ENCODE measurements at regions not wholly inside any gene's neighbourhood (a gene's known extent, or its start where the extent isn't known, plus 50 kb on each side); places are given as distances from the start of the nearest gene placed in this dataset.

DNA sequence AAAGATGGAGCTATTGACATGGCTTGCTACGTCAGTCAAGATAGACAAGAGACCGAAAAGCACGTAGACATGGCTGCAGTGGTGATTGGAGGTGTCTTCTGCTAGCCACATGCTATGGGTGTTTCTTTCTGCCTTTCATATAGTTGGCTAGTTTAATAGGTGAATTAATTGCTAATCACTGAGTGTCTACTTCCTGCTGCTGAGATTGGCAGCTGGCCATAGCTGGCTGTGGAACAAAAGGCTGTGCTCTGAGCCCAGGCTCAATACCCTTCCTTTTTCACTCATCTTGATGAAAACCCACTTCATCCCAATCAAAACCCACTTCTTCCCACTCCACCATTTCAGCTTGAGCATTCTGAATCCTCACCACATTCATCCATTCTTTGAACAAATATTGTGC, 221.4 kb upstream of the MAF start:
- DNase-seq (no peak), ATAC-seq (no peak)
- intact Hi-C loops (cut with DNase I), result no loop called here

DNA sequence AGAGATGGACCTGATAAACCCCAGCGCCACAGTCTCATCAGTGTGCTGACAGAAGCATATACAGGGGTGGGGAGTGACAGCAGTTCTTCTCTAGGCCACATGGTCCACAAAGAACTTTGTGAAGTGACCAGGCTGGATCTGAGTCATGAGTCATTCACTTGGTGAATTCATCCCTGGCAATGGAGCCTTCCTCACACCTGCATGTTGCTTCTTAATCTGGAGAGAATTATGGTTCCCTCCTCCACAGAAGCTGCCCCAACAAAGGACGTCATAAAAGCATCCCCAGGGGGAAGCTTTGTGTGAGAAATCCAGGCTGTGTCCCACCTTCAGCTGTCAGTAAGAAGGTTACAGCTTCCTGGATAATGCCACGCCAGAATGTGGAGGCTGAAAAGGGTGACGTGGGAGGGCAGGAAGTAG, 215.6 kb upstream of the MAF start:
- intact Hi-C loops (cut with DNase I), result no loop called here
- no peak for ATAC-seq

DNA sequence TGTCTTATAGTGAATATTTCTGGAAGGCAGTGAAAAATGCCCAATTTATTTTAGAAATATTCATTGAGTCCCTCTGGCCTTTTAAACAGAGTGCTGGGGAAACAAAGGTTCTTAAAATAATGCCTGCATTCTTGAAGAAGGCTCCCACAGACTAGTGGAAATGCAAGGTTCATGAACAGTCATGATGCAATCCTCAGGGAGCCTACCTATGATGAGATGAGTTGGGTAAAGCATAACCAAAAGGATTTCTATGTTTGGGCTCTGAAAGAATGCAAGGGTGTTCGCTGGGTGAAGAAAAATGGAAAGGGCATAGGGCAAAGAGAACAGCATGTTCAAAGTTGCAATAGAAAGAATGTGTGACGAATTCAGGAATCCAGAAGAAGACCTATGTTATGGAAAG, 214.5 kb upstream of the MAF start:
- intact Hi-C loops (cut with DNase I), result no loop called here
- no peak for DNase-seq
- no peak for ATAC-seq

More for the DNA sequence above, 215.6 kb upstream of the MAF start:
- no peak for DNase-seq

DNA sequence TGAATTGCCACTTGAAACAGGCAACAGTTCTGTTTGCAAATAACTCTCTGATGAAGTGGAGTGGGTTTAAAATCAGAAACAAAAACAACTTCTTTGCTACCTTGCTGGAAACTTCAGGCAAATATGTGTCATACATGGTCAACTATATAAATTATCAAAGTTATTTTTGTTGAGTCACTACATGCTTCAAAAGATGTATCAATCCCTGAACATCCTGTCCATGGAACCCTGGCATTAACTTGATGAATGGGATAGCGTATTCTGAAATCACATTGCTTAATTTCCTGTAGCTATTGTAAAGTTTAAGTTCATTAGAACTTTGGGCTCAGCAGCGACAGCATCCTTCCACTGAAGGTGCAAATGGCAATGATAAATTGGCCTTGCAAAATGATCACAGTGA, 213.6 kb upstream of the MAF start:
- DNase-seq (no peak), ATAC-seq (no peak)
- intact Hi-C loops (cut with DNase I), result no loop called here

DNA sequence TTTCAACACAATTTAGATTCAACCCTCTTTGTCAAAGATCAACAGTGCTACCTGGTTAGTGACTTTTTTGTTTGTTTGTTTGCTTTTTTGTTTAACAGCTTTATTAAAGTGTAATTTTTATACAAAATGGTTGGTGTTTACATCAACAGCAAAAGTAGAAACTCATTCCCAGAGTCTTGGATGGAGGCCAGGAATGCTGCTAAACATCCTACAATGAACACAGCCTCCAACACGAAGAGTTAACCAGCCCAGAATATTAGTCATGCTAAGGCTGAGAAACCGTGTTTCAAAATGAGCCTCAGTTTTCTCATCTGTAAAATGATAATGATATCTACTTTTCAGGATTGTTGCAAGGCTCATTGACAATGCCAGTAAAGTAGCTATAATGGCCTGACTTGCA, 211.0 kb upstream of the MAF start:
- intact Hi-C loops (cut with DNase I), result no loop called here
- no peak for DNase-seq
- no peak for ATAC-seq

DNA sequence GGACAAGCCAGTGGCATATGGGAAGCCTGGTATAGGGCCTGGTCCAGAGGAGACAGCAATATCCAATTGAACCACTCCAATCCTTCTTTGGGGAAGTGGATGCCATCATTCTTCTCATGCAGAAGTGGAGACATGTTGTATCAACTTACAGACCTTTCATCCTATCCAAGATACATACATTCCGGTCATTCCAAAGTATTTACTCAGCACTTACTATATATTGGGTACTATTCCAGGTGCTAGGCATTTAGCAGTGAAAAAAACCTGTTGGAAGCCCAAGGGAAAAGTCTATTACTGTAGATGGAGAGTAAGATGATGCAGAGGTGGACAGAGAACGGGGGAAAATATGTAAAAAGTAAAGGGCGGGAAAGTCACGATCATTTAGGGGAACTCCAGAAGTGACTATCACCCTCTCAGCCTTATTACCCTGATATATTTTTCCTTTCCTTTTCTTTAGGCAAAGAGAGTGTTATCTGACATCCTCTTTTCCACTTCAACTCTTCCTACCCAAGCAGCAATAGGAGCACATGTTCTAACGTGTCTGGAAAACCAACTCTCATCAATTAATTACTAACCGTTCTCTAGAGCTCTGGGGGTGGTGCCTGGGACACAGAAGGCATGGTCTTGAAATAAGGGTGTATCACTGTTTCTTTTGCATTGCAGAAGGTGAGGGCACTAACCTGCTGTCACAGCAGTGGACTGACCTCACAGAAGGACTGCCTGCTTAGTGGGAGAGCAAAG, 210.1 kb upstream of the MAF start:
- DNase-seq, result no peak
- intact Hi-C loops (cut with DNase I), result no loop called here
- no peak for ATAC-seq

DNA sequence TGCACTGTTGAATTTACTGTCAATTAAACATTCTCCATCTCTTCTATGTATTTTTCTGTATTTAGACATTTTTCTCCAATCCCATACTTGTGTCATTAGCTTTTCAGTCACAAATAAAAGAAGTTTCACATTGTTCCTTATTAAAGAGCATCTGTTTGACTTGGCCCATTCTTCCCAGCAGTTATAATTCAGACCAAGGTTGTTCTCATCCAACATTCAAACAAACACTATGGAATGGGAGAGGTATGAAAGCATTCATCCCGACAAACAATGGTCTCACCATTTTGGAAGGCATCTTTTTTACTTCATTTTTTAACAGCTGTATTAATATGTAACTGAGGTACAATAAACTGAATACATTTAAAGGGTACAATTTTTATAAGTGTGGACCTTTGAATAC, 208.8 kb upstream of the MAF start:
- DNase-seq (no peak), ATAC-seq (no peak)
- intact Hi-C loops (cut with DNase I), result loop anchor here in 1 of 2 donors (10.0 kb wide), 1 partner anchor 55 kb away; no protein-coding TSS in a partner anchor

DNA sequence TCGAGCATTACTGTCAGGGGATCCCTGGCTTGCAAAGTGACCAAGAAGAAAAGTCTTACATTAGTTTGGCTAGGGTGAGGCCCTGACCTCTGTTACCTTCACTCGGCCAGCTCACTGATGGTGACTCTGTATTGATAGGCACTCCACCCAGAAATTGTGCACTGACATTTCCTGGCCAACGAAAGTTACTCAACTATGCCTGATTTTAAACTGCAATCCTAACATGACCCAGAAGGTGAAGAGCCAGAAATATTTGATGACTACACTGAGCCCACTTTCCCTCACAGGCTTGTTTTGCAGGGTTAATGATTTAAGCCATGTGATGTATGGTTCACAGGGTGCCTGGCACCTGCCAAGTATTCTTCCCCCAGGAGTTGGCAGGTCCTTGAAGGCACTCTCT, 208.2 kb upstream of the MAF start:
- DNase-seq (no peak), ATAC-seq (no peak)
- intact Hi-C loops (cut with DNase I), result loop anchor here in 1 of 2 donors (10.0 kb wide), 1 partner anchor 56 kb away; no protein-coding TSS in a partner anchor

DNA sequence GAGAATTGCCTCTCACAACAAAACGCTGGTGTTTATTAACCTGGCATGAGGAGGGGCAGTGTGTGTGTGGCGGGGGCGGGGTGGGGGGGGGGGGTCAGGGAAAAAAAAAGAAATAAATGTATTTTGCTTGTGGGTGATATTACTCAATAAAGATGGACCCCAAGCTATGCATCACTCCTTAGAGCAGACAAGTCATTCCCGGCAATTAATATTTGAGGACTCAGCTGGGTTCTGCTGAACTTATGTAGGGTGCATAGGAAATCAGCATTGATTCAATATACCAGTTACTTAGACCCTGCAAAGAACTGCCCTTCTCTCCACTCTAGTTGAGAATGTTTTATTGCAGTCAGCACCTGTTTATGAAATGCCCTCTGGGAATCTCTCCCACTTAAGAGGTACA, 206.2 kb upstream of the MAF start:
- intact Hi-C loops (cut with DNase I), result loop anchor here in 1 of 2 donors (10.0 kb wide), 1 partner anchor 58 kb away; no protein-coding TSS in a partner anchor
- ATAC-seq (no peak), DNase-seq (no peak)

DNA sequence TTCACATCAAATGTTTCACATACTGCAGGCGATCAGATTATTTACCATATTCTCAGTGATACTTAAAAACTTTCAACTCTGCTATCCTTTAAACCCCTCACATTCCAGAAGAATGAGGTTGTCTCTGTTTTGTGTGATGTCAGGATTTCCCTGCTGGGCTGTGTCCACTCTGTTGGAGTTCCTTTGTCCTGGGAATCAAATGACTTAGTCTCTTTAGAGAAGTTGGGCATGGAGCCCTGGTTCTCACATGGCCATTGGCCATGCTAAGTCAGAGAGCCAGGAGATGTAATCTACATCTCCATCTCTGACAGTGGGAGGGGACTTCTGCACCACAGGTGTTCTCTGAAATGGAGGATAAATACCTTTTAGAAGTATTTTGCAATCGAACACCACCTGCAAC, 205.1 kb upstream of the MAF start:
- intact Hi-C loops (cut with DNase I), result loop anchor here in 1 of 2 donors (10.0 kb wide), 1 partner anchor 59 kb away; no protein-coding TSS in a partner anchor
- no peak for ATAC-seq
- no peak for DNase-seq

DNA sequence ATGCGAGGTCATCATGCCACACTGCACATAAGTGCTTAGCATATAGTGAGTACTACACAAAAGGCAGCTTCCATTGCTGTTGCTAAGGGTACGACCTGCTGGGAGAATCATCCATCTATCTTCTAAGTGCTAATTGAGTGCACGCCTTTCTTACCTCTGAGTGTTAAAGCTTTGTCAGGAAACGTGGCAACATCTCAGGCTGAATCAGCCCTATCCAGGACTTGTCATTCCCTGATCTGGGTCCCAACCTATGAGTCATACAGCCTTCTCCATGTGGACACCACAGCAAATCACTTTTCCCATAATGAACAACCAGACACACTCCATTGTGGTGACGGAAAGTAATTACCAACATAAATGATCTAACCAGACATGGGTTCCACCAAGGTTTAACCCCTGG, 201.1 kb upstream of the MAF start:
- DNase-seq, result no peak
- ATAC-seq, result no peak
- intact Hi-C loops (cut with DNase I), result loop anchor here in 1 of 2 donors (10.0 kb wide), 1 partner anchor 63 kb away; no protein-coding TSS in a partner anchor

DNA sequence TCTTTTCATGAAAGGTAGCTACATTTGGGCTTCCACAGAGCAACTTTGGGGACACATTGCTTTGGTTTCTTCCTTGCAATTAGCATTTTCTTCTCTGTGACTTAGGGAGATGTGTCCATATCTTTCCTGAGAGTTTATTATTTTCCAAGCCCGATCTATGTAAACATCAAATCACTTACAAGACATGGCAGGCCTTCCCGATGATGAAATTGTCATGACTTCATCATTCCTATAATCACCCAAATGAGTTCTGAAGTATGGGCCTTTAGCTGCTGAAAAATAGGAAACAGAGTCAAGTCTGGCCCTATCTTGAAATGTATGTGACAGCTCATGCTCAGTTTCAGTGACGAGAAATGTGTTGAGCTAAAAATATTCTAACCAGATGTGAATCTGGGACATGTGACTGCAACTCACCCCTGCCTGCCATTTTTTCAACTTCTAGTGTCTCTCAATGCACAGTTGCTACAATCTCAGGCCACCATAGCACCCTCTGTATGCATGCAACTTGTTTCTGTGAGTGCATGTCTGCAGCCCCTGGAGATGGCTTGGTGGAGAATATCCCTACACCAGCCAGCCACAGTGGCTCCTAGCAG, 199.6 kb upstream of the MAF start:
- no peak for ATAC-seq
- no peak for DNase-seq
- intact Hi-C loops (cut with DNase I), result loop anchor here in 1 of 2 donors (10.0 kb wide), 1 partner anchor 65 kb away; no protein-coding TSS in a partner anchor

DNA sequence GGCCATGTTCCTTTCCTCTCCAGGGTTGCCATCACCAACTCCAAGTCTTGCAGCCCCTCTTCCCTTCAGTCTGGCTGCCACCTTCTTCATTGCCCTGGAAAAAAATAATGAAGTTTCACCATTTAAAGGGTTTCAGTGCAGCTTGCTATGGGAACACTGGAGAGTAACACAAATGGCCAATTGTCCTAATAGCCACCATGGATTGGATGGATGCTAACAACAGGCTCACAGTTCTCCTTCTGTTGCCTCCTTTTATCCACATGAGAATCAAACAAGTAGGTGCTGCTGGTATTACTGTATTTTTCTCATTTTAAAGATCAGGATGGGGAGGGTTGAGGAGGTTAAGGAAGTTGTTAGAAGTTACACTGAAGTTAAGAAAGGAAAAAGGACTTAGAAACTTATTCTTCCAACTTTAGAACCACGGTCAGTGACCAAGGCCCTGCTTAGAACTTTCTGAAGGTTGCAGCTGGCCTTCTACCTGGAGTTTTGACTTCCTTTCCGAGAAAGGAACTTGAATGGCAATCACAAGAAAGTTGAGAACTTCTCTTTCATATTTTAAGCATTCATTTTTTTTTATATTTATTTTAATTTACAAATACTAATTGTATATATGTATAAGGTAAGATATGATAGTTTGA, 198.0 kb upstream of the MAF start:
- intact Hi-C loops (cut with DNase I), result no loop called here
- DNase-seq (no peak), ATAC-seq (no peak)

DNA sequence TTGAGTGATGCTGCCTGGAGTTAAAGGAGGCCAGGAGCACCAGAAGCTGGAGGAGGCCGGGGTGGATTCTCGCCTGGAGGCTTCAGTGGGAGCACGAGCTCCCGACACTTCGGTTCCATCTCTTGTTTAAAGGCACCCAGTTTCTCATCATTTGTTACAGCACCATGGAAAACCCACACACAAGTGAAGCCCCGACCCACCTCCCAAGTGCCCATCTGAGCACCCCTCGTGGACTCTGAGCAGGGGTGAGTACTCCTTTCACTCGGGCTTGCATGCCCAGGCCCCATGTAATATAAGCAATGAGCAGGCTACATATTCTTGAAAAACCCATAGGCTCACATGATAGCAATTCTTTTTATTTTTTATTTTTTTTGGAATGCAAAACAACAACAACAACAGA, 196.9 kb upstream of the MAF start:
- ATAC-seq, result no peak
- intact Hi-C loops (cut with DNase I), result no loop called here
- no peak for DNase-seq

DNA sequence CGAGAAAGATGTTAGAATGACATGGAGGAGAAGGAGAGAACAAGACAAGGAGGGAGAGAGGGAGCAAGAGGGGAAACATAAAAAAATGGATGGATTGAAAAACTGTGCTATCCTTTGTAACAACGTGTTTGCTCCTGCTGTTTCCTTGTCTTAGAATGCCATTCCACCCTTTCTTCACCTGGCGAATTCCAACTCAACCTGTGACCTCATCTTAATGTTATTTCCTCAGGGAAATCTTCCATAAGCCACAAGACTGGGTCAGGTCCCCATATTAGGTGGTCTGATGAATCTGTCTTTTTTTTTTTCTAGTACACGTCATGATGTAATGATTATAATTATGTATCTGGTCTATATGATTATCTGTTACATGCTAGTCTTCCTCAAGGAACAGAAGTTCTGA, 195.0 kb upstream of the MAF start:
- ATAC-seq (no peak), DNase-seq (no peak)
- intact Hi-C loops (cut with DNase I), result no loop called here

DNA sequence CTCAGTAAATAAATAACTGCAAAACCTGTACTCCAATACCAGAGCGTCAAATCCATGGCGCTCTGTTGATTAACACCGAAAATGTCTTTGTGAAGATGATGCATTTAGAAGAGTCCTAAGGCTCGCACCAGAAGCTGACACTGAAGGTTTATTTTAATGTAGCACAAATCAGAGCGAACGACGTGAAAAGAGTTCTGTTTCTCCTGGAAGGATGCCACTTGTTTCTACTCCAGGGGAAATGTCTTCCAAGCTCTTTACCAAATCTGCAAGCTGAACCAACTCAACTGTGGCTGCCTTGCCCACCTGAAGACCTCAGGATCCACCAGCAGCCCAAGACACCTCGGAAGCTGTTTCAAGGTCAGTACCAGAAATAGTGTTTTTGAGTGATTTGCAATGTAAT, 194.4 kb upstream of the MAF start:
- DNase-seq, result no peak
- intact Hi-C loops (cut with DNase I), result no loop called here
- no peak for ATAC-seq

DNA sequence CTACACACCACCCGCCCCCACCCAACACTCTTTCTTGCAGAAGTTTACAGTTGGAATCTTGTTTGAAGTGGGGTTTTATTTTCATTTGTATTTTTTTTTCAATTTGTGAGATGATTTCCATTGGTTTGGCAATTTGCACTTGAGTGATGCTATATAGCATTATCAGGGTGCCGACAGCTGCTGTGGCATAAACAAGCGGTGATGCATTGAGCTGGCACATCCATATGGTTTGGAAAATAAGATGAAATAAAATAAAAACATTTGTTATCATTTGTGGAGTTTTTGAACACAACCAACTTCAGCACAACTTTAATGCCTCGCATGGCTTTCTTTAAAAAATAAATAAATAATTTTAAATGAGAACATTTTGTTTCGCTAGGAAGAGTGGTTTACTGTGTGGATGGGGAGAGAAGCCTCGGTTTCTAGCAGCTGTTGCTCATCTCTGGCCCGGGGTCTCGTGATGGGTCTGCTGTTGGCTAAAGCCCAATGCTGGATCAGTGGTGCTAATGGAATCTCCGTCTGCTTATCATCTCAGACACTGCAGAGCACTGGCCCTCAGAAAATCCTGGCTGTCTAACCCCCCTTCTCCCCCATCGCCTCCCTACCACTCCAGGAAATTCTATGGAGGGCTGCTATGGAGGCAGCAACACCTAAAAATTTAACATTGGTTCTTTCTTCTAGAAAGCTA, 192.3 kb upstream of the MAF start:
- no peak for DNase-seq
- ATAC-seq, result no peak

DNA sequence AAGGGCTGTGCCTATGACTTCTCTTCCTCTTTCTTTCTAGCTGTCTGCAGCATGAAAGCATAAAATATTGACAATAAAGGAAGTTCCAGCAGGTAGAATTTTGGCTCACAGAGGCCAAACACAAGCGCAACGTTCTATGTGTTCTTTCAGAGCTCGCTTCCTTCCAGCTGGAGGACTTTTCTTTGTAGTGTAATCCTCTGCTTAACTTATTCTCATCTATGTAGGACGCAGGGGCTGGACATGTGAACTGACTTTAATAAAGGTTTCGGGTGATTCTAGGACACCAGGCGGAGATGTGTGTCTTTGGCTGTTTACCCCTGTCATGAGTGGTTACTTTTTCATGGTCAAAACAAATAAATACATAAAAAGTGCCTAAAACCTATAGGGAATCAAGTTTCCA, 191.5 kb upstream of the MAF start:
- intact Hi-C loops (cut with DNase I), result no loop called here
- ATAC-seq (no peak), DNase-seq (no peak)

More for the DNA sequence above, 192.3 kb upstream of the MAF start:
- intact Hi-C loops (cut with DNase I), result no loop called here

DNA sequence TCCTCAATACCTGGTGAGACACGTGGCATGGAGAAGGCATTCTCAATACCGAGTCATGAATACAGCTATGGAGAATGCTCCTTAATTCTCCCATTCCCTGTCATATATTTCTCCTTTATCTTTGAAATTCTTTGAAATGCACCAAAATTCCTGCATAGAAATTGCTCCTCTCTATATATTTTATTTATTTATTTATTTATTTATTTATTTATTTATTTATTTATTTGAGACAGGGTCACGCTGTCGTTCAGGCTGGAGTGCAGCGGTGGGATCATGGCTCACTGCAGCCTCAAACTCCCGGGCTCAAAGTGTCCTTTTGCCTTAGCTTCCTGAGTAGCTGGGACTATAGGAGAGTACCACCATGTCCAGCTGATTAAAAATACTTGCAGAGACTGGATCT, 190.3 kb upstream of the MAF start:
- DNase-seq, result no peak
- intact Hi-C loops (cut with DNase I), result no loop called here
- ATAC-seq, result no peak

DNA sequence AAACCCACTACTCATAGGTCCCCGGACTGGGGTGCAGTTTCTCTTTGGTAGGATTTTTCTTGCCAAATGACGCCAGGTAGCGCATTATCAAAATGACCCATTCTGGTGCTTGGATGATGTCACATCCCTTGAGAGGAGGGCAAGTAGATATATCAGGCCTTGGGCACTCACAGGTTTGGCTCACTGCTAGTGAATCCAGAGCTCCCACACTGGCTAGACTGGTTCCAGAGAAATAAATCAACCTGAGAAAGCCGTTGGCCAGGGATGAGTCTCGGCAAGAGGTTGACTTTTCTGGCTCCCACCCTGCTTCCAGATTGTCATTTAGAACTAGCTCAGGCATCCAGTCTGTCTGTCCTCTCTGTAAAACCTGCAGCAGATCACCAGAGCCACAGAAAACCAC, 188.4 kb upstream of the MAF start:
- ATAC-seq (no peak), DNase-seq (no peak)
- intact Hi-C loops (cut with DNase I), result no loop called here
